Right atrium auricular region (tissue), 2 donors: ENCODE measurements at regions not wholly inside any gene's neighbourhood (a gene's known extent, or its start where the extent isn't known, plus 50 kb on each side); places are given as distances from the start of the nearest gene placed in this dataset.

ENCODE experiments used
- DNase-seq: peaks from one replicate; pipeline ENCODE4 v3.0.0-alpha.2; 2019; ENCODE audit warnings: low spot score
- H3K27ac ChIP-seq, 2 donors: fragments of 200-600 bp; sonication (generic); 1 replicate in 1 of 2; 2 replicates in 1 of 2; pipeline ENCODE4 v1.5.1; 2016 to 2019
- H3K27me3 ChIP-seq, 2 donors: fragments of 200-600 bp; sonication (generic); one replicate each; pipeline versions ENCODE4 v1.5.1 to v1.6.0; 2017 to 2019
- H3K36me3 ChIP-seq: fragments of 200-600 bp; sonication (generic); one replicate; pipeline ENCODE4 v1.5.1; 2016
- H3K4me1 ChIP-seq, 2 donors: fragments of 200-600 bp; sonication (generic); one replicate each; pipeline versions ENCODE4 v1.5.1 to v1.6.0; 2017 to 2019
- H3K4me3 ChIP-seq, 2 donors: fragments of 200-600 bp; sonication (generic); 1 replicate in 1 of 2; 2 replicates in 1 of 2; pipeline ENCODE4 v1.5.1; 2017 to 2019; ENCODE audit warnings: mild to moderate bottlenecking in 1 of 2, moderate library complexity in 1 of 2
- H3K9me3 ChIP-seq, 2 donors: fragments of 200-600 bp; sonication (generic); one replicate each; pipeline ENCODE4 v1.5.1; 2019
- TF ChIP-seq, protein P1 (sequence below), 2 donors: fragments of 200-600 bp; sonication (generic); IDR thresholded peaks; one replicate each; pipeline ENCODE4 v1.5.1; 2019; ENCODE audit warnings: antibody characterized with exemption in 2 of 2

DNA sequence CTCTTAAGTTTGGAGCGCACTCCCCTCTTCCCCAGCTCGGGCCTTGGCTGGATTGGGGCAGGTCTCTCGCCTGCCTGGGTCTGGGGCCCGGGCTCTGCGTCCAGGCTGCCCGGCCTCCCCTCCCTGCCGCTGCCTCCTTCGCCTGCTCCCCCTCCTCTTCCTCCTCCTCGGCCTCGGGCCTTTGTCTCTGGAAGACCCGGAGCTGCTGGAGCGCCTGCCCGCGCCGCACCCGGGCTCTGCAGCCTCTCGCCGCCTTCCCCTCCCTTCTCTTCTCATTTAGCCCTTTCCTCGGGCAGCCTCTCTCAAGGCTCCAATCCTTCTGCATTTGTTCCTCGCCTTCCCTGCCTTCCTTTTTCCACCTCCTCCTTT is 218.5 kb downstream of the C9orf50 start:
- peak overlapping the region; percentile 60 to 61 for H3K27ac ChIP-seq
- TF ChIP-seq, protein P1, sequence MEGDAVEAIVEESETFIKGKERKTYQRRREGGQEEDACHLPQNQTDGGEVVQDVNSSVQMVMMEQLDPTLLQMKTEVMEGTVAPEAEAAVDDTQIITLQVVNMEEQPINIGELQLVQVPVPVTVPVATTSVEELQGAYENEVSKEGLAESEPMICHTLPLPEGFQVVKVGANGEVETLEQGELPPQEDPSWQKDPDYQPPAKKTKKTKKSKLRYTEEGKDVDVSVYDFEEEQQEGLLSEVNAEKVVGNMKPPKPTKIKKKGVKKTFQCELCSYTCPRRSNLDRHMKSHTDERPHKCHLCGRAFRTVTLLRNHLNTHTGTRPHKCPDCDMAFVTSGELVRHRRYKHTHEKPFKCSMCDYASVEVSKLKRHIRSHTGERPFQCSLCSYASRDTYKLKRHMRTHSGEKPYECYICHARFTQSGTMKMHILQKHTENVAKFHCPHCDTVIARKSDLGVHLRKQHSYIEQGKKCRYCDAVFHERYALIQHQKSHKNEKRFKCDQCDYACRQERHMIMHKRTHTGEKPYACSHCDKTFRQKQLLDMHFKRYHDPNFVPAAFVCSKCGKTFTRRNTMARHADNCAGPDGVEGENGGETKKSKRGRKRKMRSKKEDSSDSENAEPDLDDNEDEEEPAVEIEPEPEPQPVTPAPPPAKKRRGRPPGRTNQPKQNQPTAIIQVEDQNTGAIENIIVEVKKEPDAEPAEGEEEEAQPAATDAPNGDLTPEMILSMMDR (IDR thresholded peaks at IDR 0.05), result no peak
- DNase-seq, result no peak
- no peaks in the 10 kb centered on the region for H3K27me3 ChIP-seq
- H3K9me3 ChIP-seq, result no peaks in the 10 kb centered on the region
- H3K4me1 ChIP-seq, result peaks cover 0 to 21% of the 10 kb centered on the region in 2 donors
- peak overlapping the region in 1 of 2 donors; percentile 22 for H3K4me3 ChIP-seq
- H3K36me3 ChIP-seq, result no peaks in the 10 kb centered on the region

DNA sequence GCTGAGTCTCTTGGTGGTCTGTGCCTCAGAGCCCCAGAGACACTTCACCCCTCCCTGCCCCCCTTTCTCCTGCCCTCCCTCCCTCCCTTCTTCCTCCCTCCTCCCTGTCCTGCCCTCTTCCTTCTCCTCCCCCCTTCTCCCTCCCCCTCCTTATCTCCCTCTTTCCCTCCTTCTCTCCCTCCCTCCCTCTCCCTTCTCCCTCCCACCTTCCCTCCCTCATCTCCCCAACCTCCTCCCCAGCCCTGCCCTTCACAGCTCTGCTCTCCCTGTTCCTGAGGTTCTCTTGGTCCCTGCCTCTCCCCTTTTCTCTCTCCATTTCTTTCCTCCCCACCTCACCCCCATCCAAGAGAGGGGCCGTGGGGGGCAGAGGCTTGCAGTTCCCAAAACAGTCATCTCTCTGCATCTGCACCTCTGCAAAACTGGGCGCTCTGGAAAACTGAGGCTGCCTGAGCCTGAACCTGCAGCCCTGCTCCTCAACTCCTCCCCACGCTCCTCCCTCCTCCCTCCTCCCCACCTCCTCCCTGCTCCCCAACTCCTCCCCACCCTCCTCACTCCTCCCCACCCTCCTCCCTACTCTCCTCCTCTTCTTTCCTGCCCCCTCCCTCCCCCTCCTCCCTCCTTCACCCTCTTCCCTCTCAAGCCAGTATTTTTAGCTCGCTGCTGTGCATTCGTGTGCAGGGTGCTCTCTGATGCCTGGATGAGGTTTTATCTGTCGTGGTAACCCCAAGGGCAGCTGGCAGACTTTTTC is 219.1 kb downstream of the C9orf50 start:
- Histone ChIP-seq H3K4me1 (peaks cover 0 to 21% of the 10 kb centered on the region in 2 donors), H3K27me3 (no peaks in the 10 kb centered on the region), H3K4me3 (peak overlapping the region in 1 of 2 donors; percentile 22), H3K9me3 (no peaks in the 10 kb centered on the region), H3K36me3 (no peaks in the 10 kb centered on the region), H3K27ac (peak overlapping the region; percentile 61)
- no peak for DNase-seq
- TF ChIP-seq, protein P1 (IDR thresholded peaks at IDR 0.05), result no peak

DNA sequence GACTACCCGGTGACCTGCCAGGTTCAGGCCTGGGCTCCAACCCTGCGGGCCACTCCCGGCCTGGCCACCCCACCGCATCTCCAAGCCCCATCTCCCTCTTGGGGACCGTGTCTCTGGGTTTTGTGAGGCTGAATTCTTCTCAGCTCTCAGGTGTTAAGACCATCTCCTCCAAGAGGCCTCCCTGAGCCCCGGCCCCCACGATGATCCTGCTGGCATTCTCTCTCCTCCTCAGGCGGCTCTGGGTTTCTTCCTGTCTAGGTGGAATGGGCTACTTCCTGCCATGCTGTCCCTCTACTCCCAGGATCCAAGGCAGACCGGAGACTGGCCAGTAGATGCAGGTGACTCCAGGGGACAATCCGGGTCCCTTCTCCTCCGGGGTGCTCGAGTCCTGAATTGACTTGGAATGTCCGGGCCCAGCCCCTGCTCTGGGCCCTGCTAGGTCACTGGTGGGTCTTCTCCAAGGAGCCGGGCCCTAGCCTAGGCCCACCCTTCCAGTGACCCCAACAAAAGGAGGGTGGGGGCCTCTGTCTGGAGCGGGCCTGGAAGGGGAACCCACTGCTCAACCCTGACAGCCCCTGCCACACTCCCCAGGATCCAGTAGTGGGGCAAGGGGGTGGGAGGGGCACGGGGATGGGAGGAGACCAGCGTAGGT is 219.8 kb downstream of the C9orf50 start:
- Histone ChIP-seq H3K4me1 (peaks cover 0 to 21% of the 10 kb centered on the region in 2 donors), H3K27ac (peak overlapping the region; percentile 21 to 61), H3K9me3 (no peaks in the 10 kb centered on the region), H3K36me3 (no peaks in the 10 kb centered on the region), H3K4me3 (no peak overlapping the region), H3K27me3 (no peaks in the 10 kb centered on the region)
- no peak for DNase-seq
- TF ChIP-seq, protein P1 (IDR thresholded peaks at IDR 0.05), result no peak

DNA sequence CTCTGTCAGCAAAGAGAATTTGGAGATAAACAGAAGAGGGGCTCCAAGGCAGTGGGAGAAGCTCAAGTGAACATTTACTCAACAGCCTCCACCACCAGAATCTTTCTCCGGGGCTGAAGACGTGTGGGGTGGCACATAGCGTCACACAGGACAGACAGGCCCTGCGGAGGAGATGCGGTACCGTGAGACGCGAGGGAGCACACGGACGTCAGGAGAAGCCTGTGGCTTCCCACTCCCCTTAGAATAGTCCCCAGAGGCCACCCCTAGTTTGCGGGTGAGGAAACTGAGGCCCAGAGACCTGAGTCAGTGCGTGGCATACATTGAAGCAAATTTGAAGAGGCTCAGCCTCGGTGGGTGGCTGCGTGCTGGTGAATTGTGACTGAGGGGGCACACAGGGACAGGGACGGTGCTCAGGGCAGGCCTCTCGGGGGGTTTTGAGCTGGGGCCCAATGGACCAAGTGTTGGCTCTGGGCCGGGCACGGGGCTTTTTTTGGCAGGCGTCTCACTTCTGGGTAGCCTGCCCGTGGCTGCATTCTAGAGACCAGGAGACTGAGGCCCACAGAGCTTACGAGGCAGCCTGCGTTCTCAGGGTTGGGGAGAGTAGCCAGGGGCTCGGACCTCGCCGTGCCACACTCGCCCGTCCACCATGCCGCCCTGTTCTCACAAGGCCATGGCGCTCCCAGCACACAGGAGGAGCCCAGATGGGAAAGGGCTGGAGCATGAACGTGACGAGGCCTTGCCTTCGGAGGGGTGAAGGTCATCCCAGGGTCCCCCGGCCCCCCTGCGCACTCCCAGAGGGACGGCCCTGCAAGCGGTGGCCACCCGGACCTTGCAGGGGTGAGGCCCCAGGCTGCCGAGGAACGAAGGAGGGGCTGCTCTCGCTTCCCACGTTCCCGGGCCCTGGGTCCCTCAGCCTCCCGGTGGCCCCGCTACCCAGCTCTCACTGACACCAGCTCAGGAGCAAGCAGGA is 220.6 kb downstream of the C9orf50 start:
- H3K27me3 ChIP-seq, result no peaks in the 10 kb centered on the region
- DNase-seq, result no peak
- H3K27ac ChIP-seq, result no peak overlapping the region
- TF ChIP-seq, protein P1 (IDR thresholded peaks at IDR 0.05), result no peak
- no peaks in the 10 kb centered on the region for H3K36me3 ChIP-seq
- H3K4me3 ChIP-seq, result no peak overlapping the region
- peaks cover 0 to 21% of the 10 kb centered on the region in 2 donors for H3K4me1 ChIP-seq
- H3K9me3 ChIP-seq, result no peaks in the 10 kb centered on the region

DNA sequence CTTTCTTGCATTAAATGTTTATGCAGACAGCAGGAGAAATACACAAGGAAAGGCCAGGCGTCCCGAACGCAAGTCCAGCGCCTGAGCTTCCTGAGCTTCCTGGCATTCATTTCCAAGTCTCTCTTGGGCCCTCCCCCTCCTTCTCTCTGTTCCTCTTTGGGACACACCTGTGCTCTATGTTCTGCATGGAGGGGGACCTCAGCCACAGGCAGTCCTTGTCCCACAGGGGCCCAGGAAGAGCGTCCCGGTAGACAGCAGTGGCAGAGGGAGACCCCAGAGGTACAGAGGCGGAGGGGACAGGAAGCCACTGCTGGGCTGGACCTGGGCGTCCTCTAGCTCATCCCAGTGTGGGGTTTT is 221.3 kb downstream of the C9orf50 start:
- Histone ChIP-seq H3K27ac (no peak overlapping the region), H3K27me3 (no peaks in the 10 kb centered on the region), H3K4me3 (no peak overlapping the region), H3K36me3 (no peaks in the 10 kb centered on the region), H3K4me1 (peaks cover 0 to 21% of the 10 kb centered on the region in 2 donors), H3K9me3 (no peaks in the 10 kb centered on the region)
- no peak for DNase-seq
- TF ChIP-seq, protein P1 (IDR thresholded peaks at IDR 0.05), result no peak
